GM21529 (cell line): ENCODE measurements at regions not wholly inside any gene's neighbourhood (a gene's known extent, or its start where the extent isn't known, plus 50 kb on each side); places are given as distances from the start of the nearest gene placed in this dataset.
"Not testable (repeated sequence)": the region's sequence is repeated elsewhere in the genome, so short reads cannot be mapped to it uniquely, and the experiment has no call there.

Source experiments
- ATAC-seq: cut with Tn5 transposase; IDR thresholded peaks from one replicate; pipeline ENCODE4 v1.9.1; 2021; ENCODE audit not compliant: unreplicated experiment

DNA sequence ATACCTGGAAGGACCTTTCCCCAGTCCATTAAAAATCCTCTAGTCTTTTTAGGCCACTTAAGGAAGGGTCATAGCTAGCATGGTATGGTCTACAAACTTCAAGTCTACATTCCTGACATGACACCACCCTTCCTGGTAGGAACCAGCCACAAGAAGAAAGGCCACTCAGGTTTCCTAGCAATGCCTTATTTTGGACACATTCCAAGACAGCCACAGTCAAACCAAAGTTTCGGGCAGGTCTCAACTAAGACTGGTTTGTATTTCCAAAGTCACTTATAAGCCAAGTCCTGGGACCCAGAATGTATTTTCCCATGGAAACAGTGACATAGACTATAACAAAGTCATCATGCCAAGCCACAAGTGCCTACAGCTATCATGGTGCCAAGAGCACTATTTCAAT lies 50.6 kb upstream of the SLC44A3 start:
- ATAC-seq: no peak

DNA sequence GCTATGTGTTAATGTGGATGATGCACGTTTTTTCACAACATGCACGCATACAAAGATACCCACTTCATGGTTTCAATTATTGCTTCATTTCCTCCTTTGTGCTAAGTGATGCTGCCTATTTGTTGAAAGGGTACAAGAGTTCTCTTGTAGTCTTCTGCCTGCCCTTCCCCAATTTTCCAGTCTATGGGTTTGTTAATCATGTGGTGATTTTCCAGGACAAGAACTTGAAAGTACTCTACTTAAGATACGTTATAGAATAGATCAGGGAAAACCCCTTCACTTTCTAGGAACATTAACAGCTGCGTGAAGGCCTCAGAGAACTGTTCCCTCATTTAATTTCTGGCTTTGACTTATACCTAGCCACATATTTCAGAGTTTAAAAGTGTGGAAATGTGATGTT lies 52.1 kb upstream of the SLC44A3 start:
- no peak for ATAC-seq

DNA sequence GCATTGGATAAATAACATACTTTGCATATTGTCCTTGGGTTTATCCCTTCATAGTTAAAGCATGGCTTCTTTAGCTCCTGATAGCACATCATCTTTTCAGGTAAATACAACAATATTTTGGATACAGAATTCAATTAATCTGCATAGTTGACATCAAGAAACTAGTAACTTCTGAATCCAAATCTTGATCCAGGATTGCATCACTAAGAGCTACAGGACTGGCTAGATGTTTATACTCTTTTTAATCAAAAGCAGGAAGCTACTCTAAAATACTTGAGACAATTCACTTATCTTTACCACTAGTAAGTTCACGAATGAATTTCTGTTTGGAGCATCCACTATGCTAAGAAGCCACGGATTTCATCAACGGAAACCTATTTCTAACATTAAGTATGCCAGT lies 54.2 kb upstream of the SLC44A3 start:
- ATAC-seq: no peak

DNA sequence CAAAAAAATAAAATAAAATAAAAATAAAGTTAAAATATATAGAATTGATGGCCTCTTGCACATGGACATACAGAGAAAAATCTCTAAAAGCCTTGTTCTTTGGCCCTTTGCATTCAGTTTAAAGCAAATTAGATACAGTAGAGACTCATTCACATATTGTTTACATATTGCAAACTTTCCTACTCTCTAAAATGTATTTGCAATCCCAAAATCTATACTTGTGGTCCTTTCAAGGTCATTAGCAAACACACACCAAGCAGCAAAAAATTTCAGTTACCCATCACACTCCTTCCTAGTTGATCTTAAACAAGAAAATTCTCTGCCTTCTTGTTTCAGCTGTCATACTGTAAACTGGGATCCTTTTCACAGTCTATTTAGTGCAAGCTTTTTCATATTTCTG lies 61.0 kb upstream of the SLC44A3 start:
- no peak for ATAC-seq

DNA sequence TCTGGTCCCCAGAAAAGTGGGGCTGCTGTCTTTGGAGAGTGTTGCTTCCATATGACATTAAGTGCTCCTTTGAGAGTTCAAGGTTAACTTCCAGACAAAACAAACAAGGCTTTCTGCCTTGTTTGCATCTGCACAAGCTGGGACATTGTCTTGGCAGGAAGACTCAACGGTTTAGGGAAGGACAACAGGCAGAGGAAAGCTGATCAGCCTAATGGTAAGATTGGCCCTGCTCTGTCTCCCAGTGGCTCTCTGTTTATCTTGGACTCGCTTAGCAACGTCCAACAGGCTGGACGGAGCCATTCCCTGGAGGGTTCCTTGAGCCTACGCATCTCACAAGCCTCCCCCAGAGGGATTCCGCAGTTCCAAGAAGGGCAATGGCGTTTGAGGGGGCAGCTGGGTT lies 62.2 kb upstream of the SLC44A3 start:
- ATAC-seq: no peak

DNA sequence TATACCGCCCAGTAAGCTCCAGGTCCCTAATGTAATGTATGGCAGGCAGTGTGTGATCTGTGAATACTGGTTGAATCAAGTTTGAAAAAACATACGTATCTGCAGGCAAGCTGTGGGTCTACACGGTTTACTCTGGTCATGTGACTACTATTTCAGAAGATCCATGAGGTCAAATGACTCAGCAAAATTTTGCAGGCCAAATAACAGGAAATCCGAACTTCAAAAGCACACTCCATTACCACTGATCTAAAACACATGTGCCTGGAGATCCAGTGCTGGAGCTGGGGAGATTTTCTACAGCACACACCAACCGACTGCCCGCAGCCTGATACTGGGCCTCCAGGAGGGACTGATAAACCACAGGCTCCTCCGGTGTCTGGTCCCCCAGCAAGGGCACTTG lies 64.5 kb upstream of the SLC44A3 start:
- ATAC-seq: no peak

DNA sequence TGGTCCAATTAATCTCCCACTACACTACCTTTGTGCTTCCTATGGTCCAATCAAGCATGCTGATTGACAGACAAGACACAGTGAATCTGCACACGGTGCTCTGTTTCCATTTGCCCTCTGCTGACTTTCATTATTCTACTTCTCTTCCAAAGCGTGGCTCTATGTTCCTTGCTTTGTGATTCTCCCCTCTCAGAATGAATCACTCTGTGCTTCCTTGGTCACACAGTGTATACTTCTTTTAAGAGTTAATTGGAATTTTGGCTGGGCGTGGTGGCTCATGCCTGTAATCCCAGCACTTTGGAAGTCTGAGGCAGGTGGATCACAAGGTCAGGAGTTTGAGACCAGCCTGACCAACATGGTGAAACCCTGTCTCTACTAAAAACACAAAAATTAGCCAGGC lies 65.1 kb upstream of the SLC44A3 start:
- ATAC-seq: not testable (repeated sequence)

DNA sequence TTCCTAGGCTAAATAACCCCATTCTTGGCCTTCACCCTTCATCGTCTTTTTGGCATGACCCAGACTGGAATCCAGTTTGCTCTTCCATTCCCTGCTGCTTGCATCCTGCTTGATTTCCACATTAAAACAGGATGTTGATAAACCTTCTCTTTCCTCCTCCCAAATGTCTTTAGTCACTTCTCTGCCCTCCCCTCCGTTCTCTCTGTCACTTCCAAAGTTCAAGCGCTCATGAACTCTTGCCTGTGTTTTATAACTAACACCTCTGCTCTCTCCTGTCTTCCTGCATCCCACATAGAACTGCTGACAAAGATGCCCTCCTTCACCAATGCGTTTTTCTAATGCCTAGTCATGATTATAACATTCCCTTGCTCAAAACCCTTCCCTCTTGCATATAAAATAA lies 65.6 kb upstream of the SLC44A3 start:
- ATAC-seq: no peak

DNA sequence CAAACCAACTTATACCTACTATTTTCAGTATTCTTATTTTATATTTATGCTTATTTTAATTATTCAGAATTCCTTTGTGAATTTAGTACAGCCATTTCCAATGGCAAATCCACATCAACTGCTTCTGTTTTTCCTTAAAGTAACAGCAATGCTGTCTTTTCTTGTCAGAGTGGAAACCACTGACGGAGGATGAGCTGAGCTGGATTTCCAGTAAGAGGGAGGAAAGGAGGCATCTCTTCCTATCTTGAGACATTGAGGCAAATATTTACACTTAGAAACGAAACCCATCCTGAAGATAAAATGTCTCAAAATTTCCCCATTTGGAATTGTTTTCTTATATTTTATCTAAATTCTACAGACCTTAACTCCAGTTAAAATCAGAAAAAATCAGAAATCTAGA lies 66.1 kb upstream of the SLC44A3 start:
- ATAC-seq: no peak

DNA sequence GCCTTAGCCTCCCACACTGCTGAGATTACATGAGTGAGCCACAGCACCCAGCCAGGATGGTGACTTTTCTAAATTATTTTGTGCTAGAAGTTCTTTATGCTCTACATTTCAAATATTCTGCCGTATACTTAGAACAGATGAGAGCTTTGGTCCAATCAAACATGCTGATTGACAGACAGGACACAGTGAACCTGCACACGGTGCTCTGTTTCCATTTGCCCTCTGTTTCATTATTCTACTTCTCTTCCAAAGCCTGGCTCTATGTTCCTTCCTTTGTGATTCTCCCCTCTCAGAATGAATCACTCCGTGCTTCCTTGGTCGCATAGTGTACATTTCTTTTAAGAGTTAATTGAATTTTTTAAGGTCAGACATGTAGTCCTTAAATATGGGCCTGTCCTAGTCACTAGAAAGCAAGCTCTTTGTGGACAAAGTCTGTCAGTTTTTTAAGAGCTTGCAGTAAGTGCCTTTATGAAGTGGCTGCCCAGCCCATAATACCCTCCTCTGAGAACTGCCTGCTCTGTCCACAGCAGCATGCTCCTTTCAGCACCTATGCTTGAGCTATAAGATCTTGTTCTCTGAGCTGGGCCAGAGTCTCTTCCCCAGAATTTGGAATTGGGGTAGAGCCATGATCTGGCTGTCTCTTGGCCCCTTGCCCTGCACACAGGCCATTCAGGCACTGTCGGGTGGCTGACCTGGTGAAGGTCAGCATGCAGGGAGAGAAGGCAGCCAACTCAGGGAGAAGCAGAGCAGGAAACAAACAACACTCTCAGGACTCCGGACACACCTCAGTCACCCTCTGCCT lies 66.8 kb upstream of the SLC44A3 start:
- no peak for ATAC-seq

DNA sequence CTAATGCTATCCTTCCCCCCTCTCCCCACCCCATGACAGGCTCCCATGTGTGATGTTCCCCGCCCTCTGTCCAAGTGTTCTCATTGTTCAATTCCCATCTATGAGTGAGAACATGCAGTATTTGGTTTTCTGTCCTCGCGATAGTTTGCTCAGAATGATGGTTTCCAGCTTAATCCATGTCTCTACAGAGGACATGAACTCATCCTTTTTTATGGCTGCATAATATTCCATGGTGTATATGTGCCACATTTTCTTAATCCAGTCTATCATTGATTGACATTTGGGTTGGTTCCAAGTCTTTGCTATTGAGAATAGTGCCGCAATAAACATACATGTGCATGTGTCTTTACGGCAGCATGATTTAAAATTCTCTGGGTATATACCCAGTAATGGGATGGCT lies 68.7 kb upstream of the SLC44A3 start:
- not testable (repeated sequence) for ATAC-seq

DNA sequence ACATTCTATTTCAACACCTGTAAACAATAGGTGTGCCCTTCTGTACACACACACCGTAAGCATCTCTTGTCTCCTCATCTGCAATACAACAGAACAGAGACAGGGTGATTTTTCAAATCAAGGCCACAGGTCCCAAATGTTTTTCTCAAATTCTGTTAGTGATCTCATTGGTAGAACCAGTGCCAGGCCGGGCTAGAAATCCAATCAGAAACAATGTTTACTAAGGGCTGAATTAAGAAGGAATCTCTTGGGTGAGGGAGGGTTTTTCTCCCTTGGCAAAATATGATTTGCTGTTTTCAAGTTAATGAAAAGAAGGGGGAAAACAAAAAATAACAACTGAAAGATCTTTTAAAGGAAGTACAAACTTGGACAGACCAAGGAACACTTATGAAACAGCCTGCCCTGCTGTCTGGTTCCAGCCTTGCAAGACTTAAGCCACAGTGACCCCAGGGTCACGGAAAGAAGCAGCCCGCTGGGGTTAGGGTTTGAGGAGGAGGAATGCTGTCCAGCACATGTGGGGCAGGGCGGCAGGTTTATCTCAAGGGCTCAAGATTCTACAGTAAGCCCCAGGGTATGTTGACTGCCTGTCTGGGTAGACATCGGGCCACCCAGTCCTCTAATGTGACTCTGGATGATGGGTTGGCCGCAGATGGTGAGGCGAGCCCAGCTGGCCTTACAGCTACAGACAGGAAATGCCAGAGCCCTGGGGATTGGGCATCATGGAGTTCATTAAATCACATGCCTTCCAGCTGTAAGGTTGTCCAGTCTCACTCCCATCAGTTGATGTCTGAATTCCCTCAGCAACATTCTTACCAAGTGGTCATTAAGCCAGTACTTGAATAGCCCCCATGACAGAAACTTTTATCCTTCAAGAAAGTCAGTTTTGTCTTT lies 73.3 kb upstream of the SLC44A3 start:
- ATAC-seq: no peak

DNA sequence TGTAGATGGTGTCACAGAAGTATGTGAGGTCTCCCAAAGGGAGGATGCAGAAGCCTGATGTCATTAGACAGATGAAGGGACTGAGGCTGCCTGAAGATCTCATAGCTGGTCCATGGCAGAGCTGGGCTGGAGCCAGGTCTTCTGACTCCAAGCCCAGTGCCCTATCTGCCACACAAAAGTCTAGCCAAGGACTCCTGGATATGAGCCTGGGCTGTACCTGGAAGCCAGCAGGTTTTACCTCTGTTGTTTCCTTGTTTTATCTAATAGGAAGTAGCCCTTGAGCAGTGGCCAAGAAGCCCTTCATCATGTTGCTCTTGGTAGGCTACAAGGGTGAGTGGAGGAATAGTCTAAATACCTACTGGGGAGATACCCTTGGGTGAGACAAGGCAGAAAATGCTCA lies 74.4 kb upstream of the SLC44A3 start:
- no peak for ATAC-seq

DNA sequence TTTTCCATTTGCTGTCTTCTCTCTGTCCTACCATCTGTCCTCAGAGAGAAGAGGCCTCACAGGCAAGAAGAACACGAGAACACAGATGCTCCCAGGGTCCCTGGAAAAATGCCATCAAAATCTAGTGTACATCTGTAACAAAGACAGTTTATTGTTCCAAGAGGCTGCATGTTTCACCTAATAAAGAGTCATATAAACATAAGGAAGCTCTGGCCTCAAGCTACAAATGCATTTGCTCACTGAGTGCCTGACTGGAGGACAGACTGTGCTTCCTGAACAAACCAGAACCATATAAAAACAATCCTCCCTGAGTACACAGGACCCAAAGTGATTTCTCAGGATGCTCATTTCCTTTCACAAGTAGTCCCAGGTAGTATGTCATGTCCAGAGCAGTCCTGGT lies 76.3 kb upstream of the SLC44A3 start:
- no peak for ATAC-seq

DNA sequence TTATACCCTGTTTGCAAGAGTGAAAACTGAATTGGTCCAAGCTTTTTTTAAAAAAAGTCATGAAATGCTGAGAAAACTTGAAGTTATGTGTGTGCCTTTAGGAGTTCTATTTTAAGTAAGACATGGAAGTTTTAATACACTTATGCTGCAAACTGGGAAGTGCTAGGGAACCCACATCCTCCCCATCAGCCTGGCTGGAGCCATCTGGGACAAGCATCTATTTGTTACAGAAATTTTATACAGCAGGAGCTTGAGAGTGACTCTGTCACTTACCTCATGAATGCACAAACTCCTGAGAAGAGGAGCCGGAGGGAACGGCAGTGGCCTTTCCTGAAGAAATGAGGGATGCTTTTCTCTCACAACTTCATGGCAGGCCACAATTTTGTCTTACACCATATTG lies 78.2 kb upstream of the SLC44A3 start:
- ATAC-seq: no peak

DNA sequence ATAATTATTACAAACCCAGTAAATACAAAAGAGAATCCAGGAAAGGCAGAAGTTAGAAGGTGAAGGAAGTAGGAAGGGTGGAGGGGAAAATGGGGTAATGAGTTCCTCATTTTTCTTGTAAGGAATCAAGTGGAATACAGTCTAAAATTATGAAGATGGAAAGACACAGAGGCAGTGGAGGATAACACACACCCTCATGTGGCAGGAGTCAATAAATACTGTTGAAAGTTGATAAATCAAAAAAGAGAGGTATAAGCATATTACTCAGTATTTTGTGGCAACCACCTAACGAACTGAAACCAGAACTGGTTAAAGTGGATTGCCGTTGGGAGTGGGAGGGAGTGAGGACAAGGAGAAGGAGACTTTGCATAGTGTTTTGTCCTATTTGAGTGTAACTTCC lies 78.6 kb upstream of the SLC44A3 start:
- ATAC-seq: no peak

DNA sequence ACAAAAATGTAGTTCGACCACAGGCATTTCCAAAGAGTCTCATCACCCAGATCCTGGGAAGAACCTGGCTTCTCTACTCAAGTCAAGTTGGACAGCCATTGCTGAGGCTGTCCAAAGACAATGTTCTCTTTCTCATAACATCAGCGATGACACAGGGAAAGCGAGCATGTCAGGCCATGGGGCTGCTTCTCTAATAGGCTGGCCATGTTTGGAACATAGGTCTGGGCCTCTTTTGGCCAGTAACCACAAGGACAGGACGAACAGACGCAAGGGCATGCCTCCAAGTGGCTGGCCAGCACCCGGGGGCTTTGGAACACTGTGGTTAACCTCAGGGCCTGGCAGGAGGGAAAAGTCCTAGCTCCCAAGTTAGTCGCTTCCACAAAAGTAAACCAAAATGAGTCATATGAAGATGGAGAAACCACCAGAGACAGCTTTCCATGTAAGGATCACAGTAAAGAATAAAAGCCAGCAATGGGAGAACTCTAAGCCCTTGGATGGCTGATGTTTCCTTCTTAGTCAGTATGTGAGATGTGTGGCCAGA lies 80.6 kb upstream of the SLC44A3 start:
- ATAC-seq: no peak

DNA sequence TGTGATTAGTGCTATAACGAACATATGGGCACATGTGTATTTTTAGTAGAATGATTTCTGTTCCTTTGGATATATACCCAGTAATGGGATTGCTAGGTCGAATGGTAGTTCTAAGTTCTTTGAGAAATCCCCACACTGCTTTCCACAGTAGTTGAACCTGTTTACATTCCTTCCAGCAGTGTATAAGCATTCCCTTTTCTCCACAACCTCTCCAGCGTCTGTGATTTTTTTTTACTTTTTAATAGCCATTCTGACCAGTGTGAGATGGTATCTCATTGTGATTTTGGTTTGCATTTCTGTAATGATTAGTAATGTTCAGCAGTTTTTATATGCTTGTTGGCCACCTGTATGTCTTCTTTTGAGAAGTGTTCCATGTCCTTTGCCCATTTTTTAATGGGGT lies 81.8 kb upstream of the SLC44A3 start:
- no peak for ATAC-seq

DNA sequence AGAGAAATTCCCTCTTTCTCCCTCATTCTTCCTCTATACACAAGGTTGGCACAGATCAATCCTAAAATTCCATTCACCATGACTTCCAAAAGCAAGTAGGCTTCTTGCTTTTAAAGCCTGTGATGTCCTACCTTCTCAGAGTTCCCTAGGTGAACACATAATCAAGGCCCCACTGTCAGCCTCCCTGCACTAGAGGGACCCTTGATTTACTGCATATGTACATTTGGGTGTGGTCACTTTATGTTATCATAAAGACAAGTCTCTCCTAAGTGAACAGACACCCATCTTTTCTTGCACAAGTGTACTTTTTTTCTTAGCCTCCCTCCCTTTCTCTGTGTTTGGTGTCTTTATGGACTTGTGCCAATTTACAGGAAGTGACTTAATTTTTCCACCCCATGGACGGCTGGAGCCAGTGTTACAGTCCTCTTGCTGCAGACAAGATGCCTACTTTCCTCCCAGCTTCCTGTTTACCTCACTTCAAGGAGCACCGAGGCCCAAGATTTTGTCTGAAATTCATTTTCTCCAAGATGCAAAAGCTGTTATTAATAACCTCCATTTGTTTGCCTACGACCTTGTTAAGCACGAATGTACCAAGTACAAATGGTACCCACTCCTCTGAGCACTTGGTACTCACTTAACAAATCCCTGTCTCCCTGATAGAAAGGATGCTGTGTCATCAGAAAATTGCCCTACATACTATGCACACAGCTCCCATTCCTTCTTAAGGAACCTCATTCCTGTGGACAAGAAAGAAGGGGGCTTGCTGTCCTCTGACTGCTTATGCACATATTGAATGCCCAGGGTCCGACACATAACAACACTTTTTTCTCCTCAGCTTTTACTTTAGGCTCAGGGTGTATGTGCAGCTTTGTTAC lies 82.8 kb upstream of the SLC44A3 start:
- no peak for ATAC-seq

DNA sequence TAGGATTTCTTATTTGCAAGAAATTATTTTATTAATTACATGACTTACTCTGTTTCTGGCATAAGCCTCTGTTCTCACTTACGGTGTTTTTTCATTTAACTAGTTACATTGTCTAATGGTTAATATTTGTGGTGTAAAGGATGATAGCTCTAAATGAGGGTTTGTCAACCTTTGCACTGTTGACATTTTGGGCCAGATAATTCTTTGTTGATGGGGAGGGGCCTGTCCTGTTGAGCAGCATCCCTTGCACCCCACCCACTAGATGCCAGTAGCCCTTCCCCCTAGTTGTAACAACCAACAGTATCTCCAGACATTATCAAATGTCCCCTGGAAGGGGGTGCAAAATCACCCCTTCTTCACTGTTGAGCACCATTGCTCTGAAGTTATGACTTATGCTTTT lies 83.6 kb upstream of the SLC44A3 start:
- no peak for ATAC-seq

DNA sequence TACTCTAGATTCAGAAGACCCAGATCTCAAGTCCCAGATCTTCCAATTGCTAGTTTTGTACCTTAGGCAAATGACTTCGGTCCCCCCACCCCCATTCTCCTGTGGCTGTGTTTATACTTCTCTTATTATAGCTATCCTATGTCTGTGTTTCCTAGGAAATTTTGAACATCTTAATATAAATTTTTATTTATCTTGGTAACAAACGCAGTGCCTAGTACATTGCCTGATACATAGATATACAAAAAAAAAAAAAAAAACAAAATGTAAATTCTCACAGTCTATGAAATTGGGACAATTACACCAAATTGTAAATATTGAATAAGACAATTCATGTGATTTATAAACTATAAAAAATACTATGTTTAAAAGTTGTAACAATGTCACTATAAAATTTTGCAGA lies 84.1 kb upstream of the SLC44A3 start:
- ATAC-seq: no peak
